ENCODE measurements at regions not wholly inside any gene's neighbourhood (a gene's known extent, or its start where the extent isn't known, plus 50 kb on each side); places are given as distances from the start of the nearest gene placed in this dataset.

DNA sequence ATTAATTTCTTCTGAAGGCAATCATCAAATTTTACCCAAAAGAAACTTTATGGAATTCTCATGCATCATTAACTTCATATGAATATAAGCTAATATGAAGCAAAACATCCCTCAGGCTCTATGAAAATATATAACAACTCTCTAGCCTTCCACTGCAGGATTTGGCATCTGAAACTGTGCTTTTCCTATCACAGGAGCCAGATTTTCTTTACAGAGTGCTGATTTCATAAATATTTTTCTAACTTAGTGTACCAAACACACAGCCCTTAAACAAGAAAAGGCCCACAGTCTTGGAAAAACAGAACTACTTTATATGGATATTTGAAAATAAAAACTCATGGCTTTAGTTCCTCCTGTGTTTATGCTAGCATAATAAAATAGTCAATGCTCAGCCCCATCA lies 559.5 kb upstream of the CHRM3 start:
- no peak for DNase-seq (ENCODE audit: low read depth)
- Histone ChIP-seq H3K36me3 (ENCODE audit: control insufficient read depth, insufficient read depth, low read length) (no peaks in the 10 kb centered on the region), H3K27me3 (ENCODE audit: control insufficient read depth, insufficient read depth, low read length) (no peaks in the 10 kb centered on the region), H3K4me3 (ENCODE audit: low read depth, low read length) (no peak overlapping the region)
- TF ChIP-seq, protein P1, sequence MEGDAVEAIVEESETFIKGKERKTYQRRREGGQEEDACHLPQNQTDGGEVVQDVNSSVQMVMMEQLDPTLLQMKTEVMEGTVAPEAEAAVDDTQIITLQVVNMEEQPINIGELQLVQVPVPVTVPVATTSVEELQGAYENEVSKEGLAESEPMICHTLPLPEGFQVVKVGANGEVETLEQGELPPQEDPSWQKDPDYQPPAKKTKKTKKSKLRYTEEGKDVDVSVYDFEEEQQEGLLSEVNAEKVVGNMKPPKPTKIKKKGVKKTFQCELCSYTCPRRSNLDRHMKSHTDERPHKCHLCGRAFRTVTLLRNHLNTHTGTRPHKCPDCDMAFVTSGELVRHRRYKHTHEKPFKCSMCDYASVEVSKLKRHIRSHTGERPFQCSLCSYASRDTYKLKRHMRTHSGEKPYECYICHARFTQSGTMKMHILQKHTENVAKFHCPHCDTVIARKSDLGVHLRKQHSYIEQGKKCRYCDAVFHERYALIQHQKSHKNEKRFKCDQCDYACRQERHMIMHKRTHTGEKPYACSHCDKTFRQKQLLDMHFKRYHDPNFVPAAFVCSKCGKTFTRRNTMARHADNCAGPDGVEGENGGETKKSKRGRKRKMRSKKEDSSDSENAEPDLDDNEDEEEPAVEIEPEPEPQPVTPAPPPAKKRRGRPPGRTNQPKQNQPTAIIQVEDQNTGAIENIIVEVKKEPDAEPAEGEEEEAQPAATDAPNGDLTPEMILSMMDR (IDR thresholded peaks at IDR 0.05; ENCODE audit: insufficient read depth, low read length, severe bottlenecking): no peak
- FAIRE-seq: no peak

DNA sequence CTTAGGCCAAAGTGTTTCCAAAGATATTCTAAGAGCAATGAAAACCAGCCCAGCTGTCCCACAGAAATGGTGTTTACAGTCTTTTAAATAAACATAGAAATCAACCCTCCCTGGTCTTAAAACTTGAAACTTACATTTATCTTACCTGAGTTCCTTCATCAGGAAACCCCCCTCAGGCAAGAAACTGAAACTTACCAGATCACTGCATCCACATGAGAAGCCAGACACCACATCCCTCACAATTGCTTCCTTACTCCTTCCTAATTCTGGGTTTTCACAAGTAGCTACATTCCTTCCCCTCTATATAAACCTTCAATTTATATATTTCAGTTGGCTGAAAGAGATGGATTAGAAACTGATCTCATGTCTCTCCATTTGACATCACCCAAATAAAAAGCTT lies 563.0 kb upstream of the CHRM3 start:
- no peaks in the 10 kb centered on the region for H3K36me3 ChIP-seq (ENCODE audit: control insufficient read depth, insufficient read depth, low read length)
- TF ChIP-seq, protein P1 (IDR thresholded peaks at IDR 0.05; ENCODE audit: insufficient read depth, low read length, severe bottlenecking): no peak
- H3K4me3 ChIP-seq (ENCODE audit: low read depth, low read length): no peak overlapping the region
- no peaks in the 10 kb centered on the region for H3K27me3 ChIP-seq (ENCODE audit: control insufficient read depth, insufficient read depth, low read length)
- no peak for FAIRE-seq
- DNase-seq (ENCODE audit: low read depth): no peak

DNA sequence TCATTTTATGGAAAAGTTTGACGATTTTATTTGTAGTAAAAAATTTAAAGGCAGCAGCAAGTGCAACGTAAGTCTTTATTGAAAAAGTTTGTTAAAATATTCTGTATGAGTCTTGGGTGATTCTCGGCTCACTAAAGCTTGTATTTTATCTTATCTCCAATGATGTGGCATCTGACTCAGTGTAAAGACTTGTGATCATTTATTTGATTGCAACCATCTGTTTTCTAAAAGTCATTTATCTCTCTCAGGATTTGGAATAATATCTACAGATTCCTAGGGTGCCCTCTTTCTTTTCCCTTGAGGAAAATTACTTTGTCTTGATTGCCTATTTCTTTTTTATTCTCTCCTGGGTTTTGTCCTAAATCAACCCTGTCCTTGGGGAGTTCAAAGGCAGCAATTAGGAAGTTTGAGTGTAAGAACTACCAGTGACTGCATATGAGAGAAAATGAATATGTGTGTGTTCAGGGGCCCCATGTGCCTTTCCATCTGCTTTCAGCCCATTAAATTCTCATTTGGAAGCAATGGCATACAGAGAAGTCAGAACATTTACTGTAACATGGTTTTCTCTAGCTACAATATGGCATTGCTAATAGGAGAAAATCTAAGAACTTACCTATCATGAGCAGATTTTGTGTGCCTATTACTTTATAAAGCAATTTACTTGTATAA lies 575.0 kb upstream of the CHRM3 start:
- FAIRE-seq (no peak), DNase-seq (ENCODE audit: low read depth) (no peak)
- Histone ChIP-seq H3K36me3 (ENCODE audit: control insufficient read depth, insufficient read depth, low read length) (no peaks in the 10 kb centered on the region), H3K27me3 (ENCODE audit: control insufficient read depth, insufficient read depth, low read length) (no peaks in the 10 kb centered on the region), H3K4me3 (ENCODE audit: low read depth, low read length) (no peak overlapping the region)
- TF ChIP-seq, protein P1 (IDR thresholded peaks at IDR 0.05; ENCODE audit: insufficient read depth, low read length, severe bottlenecking): no peak

DNA sequence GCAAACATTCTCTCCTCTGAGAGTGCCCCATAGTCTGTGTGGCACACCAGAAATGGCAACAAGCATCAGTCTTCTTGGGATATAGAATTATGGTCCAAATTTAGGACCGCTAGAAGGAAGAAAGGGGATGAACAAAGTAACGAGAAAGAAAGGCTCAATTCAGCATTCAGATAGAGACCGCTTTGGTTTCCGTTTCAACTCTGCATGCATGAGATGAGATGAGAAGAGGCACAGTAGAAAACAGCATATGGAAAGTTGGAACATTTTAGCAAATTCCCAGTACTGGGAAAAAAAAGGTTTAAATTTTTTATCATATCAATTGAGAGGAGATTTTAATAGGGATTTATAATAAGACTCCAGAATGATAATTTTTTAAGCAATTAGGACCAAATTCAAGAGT lies 595.5 kb upstream of the CHRM3 start:
- no peaks in the 10 kb centered on the region for H3K27me3 ChIP-seq (ENCODE audit: control insufficient read depth, insufficient read depth, low read length)

GRCh38 chr1:238789916-238790667 lies 596.3 kb upstream of the CHRM3 start:
- H3K4me3 ChIP-seq (ENCODE audit: low read depth, low read length): no peak overlapping the region
- TF ChIP-seq, protein P1 (IDR thresholded peaks at IDR 0.05; ENCODE audit: insufficient read depth, low read length, severe bottlenecking): no peak
- no peaks in the 10 kb centered on the region for H3K36me3 ChIP-seq (ENCODE audit: control insufficient read depth, insufficient read depth, low read length)
- FAIRE-seq: peak; percentile 32
- H3K27me3 ChIP-seq (ENCODE audit: control insufficient read depth, insufficient read depth, low read length): no peaks in the 10 kb centered on the region
- no peak for DNase-seq (ENCODE audit: low read depth)

More for the DNA sequence above, 595.5 kb upstream of the CHRM3 start:
- H3K36me3 ChIP-seq (ENCODE audit: control insufficient read depth, insufficient read depth, low read length): no peaks in the 10 kb centered on the region
- DNase-seq (ENCODE audit: low read depth): no peak
- TF ChIP-seq, protein P1 (IDR thresholded peaks at IDR 0.05; ENCODE audit: insufficient read depth, low read length, severe bottlenecking): no peak
- FAIRE-seq: no peak
- H3K4me3 ChIP-seq (ENCODE audit: low read depth, low read length): no peak overlapping the region
